Stimulated activated CD4-positive, alpha-beta T cell treated with anti-CD3 and anti-CD28 coated beads, TNF-alpha, amount 100 ng/mL, for 1 hour (primary cell): ENCODE measurements at regions not wholly inside any gene's neighbourhood (a gene's known extent, or its start where the extent isn't known, plus 50 kb on each side); places are given as distances from the start of the nearest gene placed in this dataset.

Experiments used
- DNase-seq, 3 donors: peaks; one replicate each; pipeline ENCODE4 v3.0.0-alpha.2; 2020; ENCODE audit warnings: low read depth in 3 of 3, low spot score in 1 of 3

- DNase-seq, result no peak
Measured at GRCh38 chr2:203789618-203790017, 78.0 kb upstream of the CTLA4 start.

GRCh38 chr2:203790134-203790852 is 77.3 kb upstream of the CTLA4 start:
- DNase-seq, result no peak

GRCh38 chr2:203796248-203797010 is 71.1 kb upstream of the CTLA4 start:
- no peak for DNase-seq

GRCh38 chr2:203797276-203797675 is 70.3 kb upstream of the CTLA4 start:
- DNase-seq, result no peak

- no peak for DNase-seq
Measured at GRCh38 chr2:203797712-203798111, 69.9 kb upstream of the CTLA4 start.

GRCh38 chr2:203798296-203799087 is 69.1 kb upstream of the CTLA4 start:
- no peak for DNase-seq

- no peak for DNase-seq
Measured at GRCh38 chr2:203799908-203800307, 67.7 kb upstream of the CTLA4 start.

- DNase-seq, result no peak
Measured at GRCh38 chr2:203800783-203801182, 66.8 kb upstream of the CTLA4 start.

GRCh38 chr2:203802342-203803052 is 65.1 kb upstream of the CTLA4 start:
- no peak for DNase-seq

- DNase-seq, result no peak
Measured at GRCh38 chr2:203803053-203803429, 64.5 kb upstream of the CTLA4 start.

- no peak for DNase-seq
Measured at GRCh38 chr2:203804070-203804469, 63.5 kb upstream of the CTLA4 start.

- DNase-seq, result no peak
Measured at GRCh38 chr2:203804764-203805485, 62.6 kb upstream of the CTLA4 start.

GRCh38 chr2:203805486-203805838 is 62.1 kb upstream of the CTLA4 start:
- no peak for DNase-seq

- DNase-seq, result no peak
Measured at GRCh38 chr2:203806761-203807160, 60.8 kb upstream of the CTLA4 start.

GRCh38 chr2:203808046-203808750 is 59.4 kb upstream of the CTLA4 start:
- no peak for DNase-seq

- no peak for DNase-seq
Measured at GRCh38 chr2:203809084-203809521, 58.5 kb upstream of the CTLA4 start.

- no peak for DNase-seq
Measured at GRCh38 chr2:203809991-203810510, 57.5 kb upstream of the CTLA4 start.

GRCh38 chr2:203811491-203812221 is 55.9 kb upstream of the CTLA4 start:
- peak; percentile 29 to 44 (median 34) for DNase-seq
